ENCODE measurements at regions not wholly inside any gene's neighbourhood (a gene's known extent, or its start where the extent isn't known, plus 50 kb on each side); places are given as distances from the start of the nearest gene placed in this dataset.

DNA sequence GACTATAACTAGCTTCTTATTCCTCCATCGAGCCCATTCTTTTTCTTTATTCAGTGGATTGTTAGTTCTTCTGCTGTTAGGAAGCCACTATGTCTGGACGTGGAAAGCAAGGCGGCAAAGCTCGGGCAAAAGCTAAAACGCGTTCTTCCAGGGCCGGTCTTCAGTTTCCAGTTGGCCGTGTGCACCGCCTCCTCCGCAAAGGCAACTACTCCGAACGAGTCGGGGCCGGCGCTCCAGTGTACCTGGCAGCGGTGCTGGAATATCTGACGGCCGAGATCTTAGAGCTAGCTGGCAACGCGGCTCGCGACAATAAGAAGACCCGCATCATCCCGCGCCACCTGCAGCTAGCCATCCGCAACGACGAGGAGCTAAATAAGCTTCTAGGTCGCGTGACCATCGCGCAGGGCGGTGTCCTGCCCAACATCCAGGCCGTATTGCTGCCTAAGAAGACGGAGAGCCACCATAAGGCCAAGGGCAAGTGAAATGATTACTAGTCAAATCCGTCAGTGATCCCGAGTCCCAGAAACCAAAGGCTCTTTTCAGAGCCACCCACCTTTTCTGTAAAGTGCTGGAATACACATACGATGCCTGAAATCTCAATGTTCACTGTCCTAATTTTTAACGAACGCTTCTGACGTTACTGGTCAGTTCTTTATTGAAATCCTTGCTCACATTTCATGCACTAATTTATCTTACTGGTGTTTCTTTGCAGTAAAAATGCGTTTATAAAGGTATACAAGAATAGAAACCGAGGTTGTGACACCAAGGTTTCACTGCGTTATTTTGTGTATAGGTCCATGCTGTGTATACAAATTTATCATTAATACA, 129.9 kb downstream of the HFE start:
- DNase-seq, result no peak

GRCh38 chr6:26217714-26218075, 130.5 kb downstream of the HFE start:
- DNase-seq, result no peak

- no peak for DNase-seq
Observed at GRCh38 chr6:26218824-26219223, 131.6 kb downstream of the HFE start.

DNA sequence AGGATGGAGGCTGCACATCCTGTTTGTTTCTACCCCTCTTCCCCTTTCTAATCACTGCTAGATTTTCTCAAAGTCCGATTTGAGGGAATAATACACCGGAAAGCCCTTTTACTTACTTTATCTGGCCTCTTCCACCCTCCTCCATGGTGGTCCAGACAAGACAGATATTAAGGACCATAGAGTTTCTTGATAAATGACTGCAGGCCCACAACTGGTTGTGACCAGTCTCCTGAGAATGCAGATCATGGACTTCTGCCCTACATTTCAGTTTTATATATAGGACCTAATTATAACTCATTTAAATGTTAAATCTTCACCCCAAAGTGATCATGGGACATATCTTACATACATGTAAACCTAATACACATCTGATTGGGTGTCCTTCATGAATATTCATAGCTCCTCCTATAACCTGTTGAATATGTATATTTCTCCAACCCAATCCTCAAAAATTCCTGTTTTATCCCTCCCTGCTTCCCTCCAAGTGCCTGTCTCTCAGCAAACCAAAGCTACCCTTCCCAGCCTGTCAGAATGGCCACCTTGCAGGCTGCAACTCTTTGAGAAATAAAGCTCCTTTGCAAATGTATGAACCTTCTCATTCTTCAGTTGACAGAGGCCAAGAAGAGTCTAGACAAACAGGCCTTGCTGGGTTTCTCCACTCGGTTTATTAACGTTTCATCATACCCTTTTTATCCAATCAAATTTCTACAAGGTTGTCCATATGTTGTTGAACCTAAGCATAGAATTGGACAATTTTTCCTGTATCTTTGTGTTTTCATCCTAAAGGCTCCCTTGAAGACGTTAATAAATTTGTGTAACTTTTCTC, 133.1 kb downstream of the HFE start:
- no peak for DNase-seq

GRCh38 chr6:26221186-26221585, 134.0 kb downstream of the HFE start:
- DNase-seq, result no peak

DNA sequence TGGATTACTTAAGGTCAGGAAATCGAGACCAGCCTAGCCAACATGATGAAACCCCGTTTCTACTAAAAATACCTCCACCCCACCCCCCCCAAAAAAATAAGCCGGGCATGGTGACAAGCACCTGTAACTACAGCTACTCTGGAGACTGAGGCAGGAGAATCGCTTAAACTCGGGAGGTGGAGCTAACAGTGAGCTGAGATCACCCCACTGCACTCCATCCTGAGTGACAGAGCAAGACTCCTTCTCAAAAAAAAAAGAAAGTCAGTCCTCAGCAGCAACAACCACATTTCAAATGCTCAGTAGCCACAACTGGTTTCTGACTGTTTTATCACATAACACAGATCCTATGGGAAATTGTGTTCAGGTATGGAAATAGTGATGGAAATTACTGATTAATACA, 135.3 kb downstream of the HFE start:
- DNase-seq, result no peak

- no peak for DNase-seq
Observed at GRCh38 chr6:26223228-26223627, 136.0 kb downstream of the HFE start.

GRCh38 chr6:26223650-26224546, 136.7 kb downstream of the HFE start:
- peak; percentile 55 for DNase-seq

GRCh38 chr6:26224547-26224912, 137.3 kb downstream of the HFE start:
- DNase-seq, result no peak

GRCh38 chr6:26224940-26225847, 138.0 kb downstream of the HFE start:
- DNase-seq, result no peak

- no peak for DNase-seq
Observed at GRCh38 chr6:26225848-26226578, 138.8 kb downstream of the HFE start.

GRCh38 chr6:26226579-26226967, 138.4 kb upstream of the BTN3A2 start:
- no peak for DNase-seq

GRCh38 chr6:26230351-26230750, 134.6 kb upstream of the BTN3A2 start:
- no peak for DNase-seq

DNA sequence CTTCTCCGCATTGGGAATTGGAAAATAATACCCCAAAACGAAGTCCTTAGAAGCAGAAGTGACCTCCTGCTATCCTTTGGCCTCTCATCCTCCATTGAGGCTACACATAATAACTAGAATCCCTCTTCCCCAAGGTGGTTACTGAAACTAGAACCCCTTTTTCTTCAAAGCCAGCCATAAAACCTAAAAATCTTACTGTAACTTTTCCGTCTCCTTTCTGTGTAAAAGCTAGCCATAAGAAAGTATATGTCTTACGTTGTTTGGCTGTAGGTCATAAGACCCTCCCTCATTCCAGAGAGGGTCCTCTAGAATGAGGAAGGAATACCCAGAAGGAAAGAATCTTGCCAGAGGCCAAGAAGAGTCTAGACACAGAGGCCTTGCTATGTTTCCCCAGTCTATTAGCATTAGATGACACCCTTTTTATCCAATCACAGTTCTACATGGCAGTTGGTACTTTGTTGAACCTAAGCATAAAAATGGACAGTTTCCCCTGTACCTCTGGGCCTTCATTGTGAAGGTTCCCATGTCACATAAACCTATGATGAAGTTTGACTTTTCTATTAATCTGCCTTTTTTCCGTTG, 133.9 kb upstream of the BTN3A2 start:
- DNase-seq, result no peak

- DNase-seq, result no peak
Observed at GRCh38 chr6:26232306-26232939, 132.6 kb upstream of the BTN3A2 start.

DNA sequence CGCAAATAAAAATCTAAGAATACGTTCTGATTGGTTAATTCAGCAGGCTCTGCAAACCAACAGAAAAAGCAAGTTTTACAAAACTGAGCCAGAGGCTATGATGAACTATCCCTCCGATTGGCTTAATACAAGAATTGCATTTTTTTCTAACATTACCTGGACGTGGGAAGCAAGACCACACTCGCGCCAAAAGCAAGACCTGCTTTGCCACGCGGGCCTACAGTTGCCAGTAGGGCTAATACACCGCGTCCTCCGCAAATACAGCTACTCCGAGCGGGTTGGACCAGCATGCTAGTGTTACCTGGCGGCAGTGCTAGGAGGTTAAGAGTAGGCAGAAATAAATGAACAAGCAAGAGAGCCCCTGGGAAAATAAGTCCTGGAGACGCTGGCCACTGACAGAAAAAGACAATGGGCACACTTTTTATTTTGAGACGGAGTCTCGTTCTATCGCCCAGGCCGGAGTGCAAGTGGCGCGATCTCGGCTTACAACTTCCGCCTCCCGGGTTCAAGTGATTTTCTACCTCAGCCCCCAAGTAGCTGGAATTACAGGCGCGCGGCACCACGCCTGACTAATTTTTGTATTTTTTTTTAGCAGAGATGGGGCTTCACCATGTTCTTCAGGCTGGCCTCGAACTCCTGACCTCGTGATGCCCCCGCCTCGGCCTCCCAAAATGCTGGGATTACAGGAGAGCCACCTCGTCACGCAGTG, 131.9 kb upstream of the BTN3A2 start:
- DNase-seq, result no peak

DNA sequence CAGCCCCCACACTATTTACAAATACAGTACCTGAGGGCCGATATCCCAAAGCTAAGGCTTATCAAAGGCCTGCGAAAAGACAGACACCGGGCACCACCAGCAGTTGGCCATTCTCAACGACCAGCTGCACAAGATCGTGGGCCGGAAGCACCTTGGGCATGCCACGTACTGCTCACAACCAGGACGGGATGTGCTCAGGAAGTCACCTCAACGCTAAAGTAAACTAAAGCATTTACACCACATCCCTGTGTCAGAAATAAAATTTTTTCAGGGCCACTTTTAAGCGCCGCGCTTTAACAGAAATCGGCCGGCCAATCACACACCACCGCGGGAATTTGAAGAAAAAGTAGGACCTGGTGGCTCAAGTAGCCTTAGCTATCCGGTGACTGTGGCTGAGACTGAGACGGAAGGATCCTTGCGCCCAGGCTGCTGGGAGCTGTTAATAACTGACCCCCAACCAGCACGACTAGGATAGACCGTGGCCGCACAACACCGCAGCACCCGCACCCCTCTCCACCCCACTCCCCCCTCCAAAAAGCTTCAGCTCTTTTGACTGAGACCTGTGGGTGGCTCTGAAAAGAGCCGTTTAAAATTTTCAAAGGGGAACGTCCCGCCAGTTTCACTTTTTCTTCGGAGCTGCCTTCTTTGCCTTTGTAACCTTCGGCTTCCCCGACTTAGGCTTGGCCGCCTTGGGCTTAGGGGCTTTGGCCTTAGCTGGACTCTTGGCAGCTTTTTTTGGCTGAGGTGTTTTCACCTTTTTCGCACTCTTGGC, 131.2 kb upstream of the BTN3A2 start:
- no peak for DNase-seq

DNA sequence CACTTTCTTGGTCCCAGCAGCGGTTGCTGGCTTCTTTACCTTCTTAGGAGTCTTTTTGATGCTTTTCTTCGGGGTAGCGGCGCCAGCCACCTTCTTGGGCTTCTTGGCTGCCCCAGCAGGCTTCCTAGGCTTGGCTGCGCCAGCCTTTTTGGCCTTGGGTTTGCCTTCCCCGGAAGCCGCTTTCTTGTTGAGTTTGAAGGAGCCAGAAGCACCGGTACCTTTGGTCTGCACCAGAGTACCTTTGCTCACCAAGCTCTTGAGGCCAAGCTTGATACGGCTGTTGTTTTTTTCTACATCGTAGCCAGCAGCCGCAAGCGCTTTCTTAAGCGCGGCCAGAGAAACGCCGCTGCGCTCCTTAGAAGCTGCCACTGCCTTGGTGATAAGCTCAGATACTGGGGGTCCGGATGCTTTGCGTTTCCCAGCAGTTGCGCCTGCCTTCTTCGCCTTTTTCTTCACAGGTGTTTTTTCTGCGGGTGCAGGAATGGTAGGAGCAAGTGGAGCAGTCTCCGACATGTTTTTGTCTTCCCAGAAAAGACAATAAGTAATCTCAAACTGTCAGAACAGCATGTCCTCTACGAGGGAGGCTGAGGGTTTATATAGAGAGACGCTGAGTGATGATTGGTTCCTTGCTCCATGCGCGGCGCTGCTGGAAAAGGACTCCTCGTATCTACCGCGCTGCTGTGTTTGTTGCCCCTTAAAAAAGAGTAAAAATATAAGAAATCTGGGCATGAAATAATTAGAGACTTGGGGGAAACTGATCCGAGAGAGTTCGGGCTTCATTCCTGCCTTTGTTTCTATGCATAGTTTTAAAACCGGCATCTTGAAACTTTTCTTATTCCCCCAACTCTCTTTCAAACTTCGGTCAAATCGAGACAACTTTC, 130.3 kb upstream of the BTN3A2 start:
- no peak for DNase-seq
